ENCODE measurements at regions not wholly inside any gene's neighbourhood (a gene's known extent, or its start where the extent isn't known, plus 50 kb on each side); places are given as distances from the start of the nearest gene placed in this dataset.

DNA sequence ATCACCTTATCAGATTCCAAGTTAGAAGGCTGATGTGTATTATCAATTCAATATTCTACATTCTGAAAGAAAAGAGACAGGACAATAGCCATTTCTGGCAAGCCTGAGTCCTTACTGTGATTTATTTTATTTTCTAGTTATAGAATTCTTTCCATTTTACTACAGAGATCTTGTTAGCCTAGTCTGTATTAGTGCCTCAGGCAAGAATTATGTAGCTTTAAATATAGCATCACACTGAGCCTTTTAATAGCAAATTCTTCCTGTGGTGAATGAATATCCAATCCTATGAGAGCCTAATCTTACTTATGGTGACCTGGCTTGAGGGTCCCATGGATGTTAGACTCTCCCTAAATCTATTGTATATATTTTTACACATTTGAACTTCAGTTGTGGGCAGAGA lies 732.8 kb upstream of the CITED2 start:
- Histone ChIP-seq H3K27me3 (ENCODE audit: insufficient read depth, low read length) (no peaks in the 10 kb centered on the region), H2AFZ (ENCODE audit: low read length) (no peak overlapping the region), H3K9me2 (ENCODE audit: low read depth, low read length) (no peaks in the 10 kb centered on the region), H4K20me1 (ENCODE audit: insufficient read depth, low read length) (no peaks in the 10 kb centered on the region), H3K4me1 (ENCODE audit: insufficient read depth, low read length, severe bottlenecking) (no peaks in the 10 kb centered on the region), H3K4me3 (ENCODE audit: low read depth, low read length, poor library complexity, severe bottlenecking) (no peak overlapping the region), H3K79me2 (ENCODE audit: insufficient read depth, low read length) (no peaks in the 10 kb centered on the region), H3K27ac (ENCODE audit: low read depth, low read length, poor library complexity, severe bottlenecking) (no peak overlapping the region), H3F3A (ENCODE audit: insufficient read depth, low read length) (no peaks in the 10 kb centered on the region), H3K9me3 (ENCODE audit: low read length) (no peaks in the 10 kb centered on the region), H3K4me2 (ENCODE audit: low read length) (no peak overlapping the region), H3K36me3 (ENCODE audit: insufficient read depth, low read length) (no peaks in the 10 kb centered on the region), H3K9ac (ENCODE audit: low read length) (no peak overlapping the region)
- no peak for TF ChIP-seq EZH2 (IDR thresholded peaks at IDR 0.05; ENCODE audit: borderline replicate concordance, low read length)
- TF ChIP-seq, protein P1, sequence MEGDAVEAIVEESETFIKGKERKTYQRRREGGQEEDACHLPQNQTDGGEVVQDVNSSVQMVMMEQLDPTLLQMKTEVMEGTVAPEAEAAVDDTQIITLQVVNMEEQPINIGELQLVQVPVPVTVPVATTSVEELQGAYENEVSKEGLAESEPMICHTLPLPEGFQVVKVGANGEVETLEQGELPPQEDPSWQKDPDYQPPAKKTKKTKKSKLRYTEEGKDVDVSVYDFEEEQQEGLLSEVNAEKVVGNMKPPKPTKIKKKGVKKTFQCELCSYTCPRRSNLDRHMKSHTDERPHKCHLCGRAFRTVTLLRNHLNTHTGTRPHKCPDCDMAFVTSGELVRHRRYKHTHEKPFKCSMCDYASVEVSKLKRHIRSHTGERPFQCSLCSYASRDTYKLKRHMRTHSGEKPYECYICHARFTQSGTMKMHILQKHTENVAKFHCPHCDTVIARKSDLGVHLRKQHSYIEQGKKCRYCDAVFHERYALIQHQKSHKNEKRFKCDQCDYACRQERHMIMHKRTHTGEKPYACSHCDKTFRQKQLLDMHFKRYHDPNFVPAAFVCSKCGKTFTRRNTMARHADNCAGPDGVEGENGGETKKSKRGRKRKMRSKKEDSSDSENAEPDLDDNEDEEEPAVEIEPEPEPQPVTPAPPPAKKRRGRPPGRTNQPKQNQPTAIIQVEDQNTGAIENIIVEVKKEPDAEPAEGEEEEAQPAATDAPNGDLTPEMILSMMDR (IDR thresholded peaks at IDR 0.05; ENCODE audit: low read length): no peak

DNA sequence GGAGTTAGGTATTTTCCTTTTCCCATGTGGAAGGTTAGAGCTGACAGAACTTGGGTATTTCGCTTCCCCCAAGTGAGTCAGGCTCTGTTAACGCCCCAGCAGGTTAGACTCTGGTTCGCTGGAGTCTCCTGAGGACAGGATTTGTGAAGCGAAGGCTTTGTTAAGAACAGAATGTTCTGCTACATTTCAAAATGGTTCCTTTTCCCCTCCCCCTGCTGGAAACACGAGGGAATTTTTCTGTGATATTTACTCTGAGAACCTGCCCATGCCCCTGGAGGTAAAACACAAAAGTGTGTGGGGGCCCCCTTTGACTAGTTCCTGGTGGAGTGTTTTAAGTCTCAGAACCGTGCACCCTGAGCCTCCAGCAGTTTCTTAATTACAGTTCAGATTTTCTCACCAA lies 731.4 kb upstream of the CITED2 start:
- Histone ChIP-seq H3K4me2 (ENCODE audit: low read length) (no peak overlapping the region), H3K27ac (ENCODE audit: low read depth, low read length, poor library complexity, severe bottlenecking) (no peak overlapping the region), H3F3A (ENCODE audit: insufficient read depth, low read length) (no peaks in the 10 kb centered on the region), H3K36me3 (ENCODE audit: insufficient read depth, low read length) (no peaks in the 10 kb centered on the region), H3K9ac (ENCODE audit: low read length) (no peak overlapping the region), H3K79me2 (ENCODE audit: insufficient read depth, low read length) (no peaks in the 10 kb centered on the region), H3K4me3 (ENCODE audit: low read depth, low read length, poor library complexity, severe bottlenecking) (no peak overlapping the region), H3K9me3 (ENCODE audit: low read length) (no peaks in the 10 kb centered on the region), H3K9me2 (ENCODE audit: low read depth, low read length) (no peaks in the 10 kb centered on the region), H4K20me1 (ENCODE audit: insufficient read depth, low read length) (no peaks in the 10 kb centered on the region), H3K27me3 (ENCODE audit: insufficient read depth, low read length) (no peaks in the 10 kb centered on the region), H2AFZ (ENCODE audit: low read length) (no peak overlapping the region), H3K4me1 (ENCODE audit: insufficient read depth, low read length, severe bottlenecking) (no peaks in the 10 kb centered on the region)
- TF ChIP-seq, protein P1 (IDR thresholded peaks at IDR 0.05; ENCODE audit: low read length): no peak
- no peak for TF ChIP-seq EZH2 (IDR thresholded peaks at IDR 0.05; ENCODE audit: borderline replicate concordance, low read length)

DNA sequence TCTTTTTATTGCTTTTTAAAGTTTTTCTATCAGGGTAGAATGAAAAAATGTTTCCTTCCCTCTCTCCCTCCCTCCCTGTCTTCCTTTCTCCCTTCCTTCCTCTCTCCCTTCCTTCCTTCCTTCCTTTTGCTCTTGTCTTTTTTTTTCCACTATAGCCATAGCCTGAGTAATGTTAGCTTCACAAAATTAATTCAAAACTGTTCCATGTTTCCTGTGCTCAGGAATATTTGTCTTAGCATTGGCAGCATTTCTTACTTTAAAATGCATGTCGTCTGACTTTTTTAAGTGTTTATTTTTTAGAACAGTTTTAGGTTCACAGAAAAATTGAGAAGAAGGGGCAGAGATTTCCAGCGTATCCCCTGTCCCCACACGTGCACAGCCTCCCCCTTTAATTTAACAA lies 730.8 kb upstream of the CITED2 start:
- H3K9me2 ChIP-seq (ENCODE audit: low read depth, low read length): no peaks in the 10 kb centered on the region
- H3K27ac ChIP-seq (ENCODE audit: low read depth, low read length, poor library complexity, severe bottlenecking): no peak overlapping the region
- H3F3A ChIP-seq (ENCODE audit: insufficient read depth, low read length): no peaks in the 10 kb centered on the region
- H3K4me3 ChIP-seq (ENCODE audit: low read depth, low read length, poor library complexity, severe bottlenecking): no peak overlapping the region
- no peaks in the 10 kb centered on the region for H3K36me3 ChIP-seq (ENCODE audit: insufficient read depth, low read length)
- no peaks in the 10 kb centered on the region for H3K4me1 ChIP-seq (ENCODE audit: insufficient read depth, low read length, severe bottlenecking)
- no peaks in the 10 kb centered on the region for H3K9me3 ChIP-seq (ENCODE audit: low read length)
- no peak overlapping the region for H2AFZ ChIP-seq (ENCODE audit: low read length)
- H3K9ac ChIP-seq (ENCODE audit: low read length): no peak overlapping the region
- no peaks in the 10 kb centered on the region for H3K27me3 ChIP-seq (ENCODE audit: insufficient read depth, low read length)
- H3K4me2 ChIP-seq (ENCODE audit: low read length): no peak overlapping the region
- no peaks in the 10 kb centered on the region for H3K79me2 ChIP-seq (ENCODE audit: insufficient read depth, low read length)
- no peaks in the 10 kb centered on the region for H4K20me1 ChIP-seq (ENCODE audit: insufficient read depth, low read length)
- TF ChIP-seq EZH2 (IDR thresholded peaks at IDR 0.05; ENCODE audit: borderline replicate concordance, low read length): no peak
- TF ChIP-seq, protein P1 (IDR thresholded peaks at IDR 0.05; ENCODE audit: low read length): no peak
